Activated CD4-positive, CD25-positive, alpha-beta regulatory T cell (primary cell): ENCODE measurements at regions not wholly inside any gene's neighbourhood (a gene's known extent, or its start where the extent isn't known, plus 50 kb on each side); places are given as distances from the start of the nearest gene placed in this dataset.

ENCODE experiments used
- DNase-seq, 4 experiments: peaks; one replicate each; lab custom pipeline; 2025; lab: John Stamatoyannopoulos, UW

DNA sequence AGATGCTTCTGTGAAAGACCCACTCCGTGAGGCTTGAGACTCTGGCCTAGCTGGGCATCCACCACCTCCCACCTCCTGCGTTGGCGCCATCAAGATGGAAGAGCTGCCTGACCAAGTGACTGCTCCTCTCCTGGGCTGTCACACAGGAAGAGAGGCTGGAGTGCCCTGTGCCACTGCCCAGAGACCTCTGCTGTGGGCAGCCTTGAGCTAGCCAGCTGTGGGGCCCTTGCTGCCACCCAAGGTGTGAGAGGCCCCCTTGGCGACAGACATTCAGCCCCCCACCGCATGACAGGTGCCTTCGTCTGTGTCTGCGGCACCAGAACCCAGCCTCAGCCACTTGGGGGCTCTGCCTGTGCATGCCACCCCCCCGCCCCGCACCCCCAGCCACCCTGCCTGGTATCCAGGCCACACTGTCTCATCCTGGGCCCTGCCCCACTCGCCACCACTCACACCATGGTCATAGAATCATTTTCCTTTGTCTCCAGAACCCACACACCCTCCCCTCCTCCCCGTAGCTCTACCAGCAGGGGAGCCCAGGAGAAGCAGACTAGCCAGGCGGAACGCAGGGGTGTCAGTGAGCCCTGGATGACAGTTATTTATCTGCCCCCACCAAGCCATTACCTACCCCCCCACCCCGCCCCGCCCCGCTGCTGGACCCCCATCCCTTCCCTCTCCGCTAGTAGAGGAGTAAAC is 120.9 kb upstream of the LHX1 start:
- DNase-seq: no peak

DNA sequence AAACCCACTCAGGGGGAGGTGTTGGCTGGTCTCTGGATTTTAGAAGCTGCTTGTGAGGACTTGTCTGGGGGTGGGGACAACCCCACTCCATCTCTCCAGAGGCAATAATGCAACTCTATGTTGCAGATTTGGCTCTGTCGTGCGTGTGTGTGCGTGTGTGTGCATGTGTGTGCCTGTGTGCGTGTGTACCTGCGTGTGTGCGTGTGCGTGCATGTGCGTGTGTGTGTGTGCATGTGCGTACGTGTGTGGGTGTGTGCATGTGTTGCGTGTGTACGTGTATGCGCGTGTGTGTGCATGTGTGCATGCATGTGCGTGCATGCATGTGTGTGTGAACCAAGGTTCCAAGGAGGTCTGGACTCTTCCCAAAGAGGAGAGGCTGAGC is 120.4 kb upstream of the LHX1 start:
- DNase-seq: no peak

DNA sequence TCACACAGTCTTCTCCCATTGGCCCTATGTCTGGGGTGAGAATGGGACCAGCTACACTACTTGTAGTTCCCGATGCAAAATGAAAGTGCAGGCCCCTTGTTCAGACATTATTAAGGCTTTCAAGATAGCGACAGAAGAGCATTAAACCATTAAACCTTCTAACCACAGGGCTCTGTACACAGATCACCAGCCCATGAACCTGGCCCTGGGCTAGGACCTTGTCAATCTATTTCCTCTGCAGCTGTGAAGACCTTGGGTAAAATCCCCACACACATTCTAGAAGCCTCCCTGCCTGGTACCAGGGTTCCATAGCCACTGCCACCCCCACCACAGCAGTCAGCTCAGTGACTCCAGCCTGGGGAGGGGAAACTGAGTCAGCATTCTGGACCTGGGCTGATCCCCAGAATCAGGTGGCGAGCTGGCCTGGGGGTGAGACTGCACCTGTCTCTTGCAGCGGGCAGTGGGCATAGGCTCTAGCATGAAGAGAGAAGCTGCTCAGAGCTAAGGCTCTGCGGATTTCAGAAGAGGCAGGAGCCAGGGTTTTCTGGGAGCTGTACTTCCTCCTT is 119.7 kb upstream of the LHX1 start:
- no peak for DNase-seq

DNA sequence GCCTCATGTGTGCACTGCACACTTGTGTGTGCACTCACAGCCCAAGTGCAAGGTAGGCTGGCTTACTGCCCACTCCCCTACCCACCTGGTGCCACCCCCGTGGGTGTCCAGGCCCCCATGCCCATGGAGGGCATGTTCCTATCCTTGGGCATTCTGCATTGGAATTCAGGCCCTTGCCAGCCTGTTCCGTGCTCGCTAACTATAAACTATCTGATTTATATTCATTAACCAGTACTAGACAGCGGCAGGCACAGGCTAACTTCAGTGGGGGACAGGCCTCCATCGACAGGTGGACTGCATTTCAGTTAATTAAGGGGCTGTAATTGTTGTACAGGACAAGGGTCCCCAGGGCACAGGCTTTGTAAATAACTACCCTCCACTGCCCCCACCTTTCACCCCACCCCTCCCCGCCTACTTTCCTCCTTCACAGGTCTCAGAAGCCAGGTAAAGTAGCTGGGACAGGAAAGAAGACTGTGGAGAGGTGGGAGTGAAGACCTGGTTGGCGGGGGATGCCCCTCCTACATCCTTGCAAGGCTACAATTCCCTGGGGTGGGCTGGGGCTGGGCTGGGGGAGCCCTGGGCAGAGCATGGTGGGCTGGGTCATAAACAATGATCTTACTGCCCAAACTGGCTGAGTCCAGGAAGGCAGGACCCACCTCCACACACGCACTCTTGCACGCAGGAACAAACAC is 119.0 kb upstream of the LHX1 start:
- no peak for DNase-seq

DNA sequence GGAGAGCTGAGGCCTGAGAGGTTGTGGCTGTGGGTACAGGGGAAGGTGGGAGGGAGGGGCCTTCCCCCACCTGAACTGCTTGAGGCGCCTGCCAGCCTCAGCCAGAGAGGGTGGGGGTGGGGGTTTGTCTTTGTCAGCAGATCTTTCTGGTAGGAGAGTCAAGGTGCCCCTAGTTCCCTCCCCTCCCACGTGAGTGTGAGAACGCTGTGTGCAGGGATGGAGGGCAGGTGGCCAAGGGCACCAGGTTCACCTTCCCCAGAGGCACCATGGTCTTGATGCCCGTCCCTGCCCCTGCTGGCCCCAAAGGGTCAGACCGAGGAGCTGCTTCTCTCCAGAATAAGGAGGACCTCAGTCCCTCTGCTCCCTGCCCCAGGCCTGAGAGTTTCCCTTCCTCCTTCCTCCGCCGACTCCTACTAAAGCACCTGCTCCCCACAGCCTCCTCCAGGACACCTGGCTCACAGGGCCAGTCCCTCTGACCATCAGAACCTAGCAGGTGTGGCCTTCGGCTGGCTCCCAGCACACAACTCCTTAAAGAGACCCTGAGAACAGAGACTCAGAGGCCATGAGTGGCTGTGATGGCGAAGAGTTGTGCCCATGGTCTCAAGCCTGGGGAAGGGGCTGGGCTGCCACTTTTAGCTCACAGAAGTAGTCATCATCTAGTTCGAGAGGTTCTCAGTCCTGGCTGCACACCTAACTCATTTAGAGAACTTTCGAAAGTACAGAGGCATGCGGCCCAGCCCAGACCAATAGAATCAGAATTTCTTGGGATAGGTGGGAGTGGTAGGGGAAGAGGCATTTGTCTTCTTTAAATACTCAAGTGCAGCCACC is 113.2 kb upstream of the LHX1 start:
- DNase-seq: no peak

DNA sequence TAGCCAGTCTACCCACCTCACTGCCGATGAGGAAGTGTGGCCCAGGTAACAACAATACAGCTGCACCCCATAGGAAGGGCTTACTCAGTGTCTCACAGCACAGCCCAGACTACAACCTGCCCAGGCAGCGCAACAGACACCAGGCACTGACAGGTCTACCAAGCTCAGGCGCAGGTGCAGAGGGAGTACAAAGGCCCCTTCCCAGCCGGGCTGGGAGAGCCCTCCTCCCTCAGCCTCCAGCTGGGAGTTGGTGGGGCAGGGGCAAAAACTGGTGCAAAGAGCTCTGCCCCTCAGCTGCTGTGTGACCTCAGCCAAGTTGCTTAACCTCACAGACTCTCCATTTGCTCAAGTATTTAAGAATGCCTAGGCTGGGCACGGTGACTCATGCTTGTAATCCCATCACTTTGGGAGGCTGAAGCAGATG is 112.6 kb upstream of the LHX1 start:
- DNase-seq: no peak

DNA sequence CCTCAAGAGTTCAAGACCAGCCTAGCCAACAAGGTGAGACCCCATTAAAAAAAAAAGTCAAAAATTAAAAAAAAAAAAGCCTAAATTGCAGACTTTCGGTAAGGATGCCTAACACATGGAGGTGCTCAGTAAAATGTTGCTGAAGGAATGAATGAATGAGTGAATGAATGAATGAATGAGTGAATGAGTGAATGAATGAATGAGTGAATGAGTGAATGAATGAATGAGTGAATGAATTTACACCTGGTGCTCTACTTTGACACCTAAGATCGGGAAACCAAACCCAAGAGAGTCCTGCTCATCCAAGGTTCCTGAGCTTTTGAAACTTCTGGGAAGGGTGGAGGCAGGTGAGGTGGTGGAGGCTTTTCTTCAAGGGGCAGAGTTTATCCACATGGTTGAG is 112.2 kb upstream of the LHX1 start:
- DNase-seq: no peak

DNA sequence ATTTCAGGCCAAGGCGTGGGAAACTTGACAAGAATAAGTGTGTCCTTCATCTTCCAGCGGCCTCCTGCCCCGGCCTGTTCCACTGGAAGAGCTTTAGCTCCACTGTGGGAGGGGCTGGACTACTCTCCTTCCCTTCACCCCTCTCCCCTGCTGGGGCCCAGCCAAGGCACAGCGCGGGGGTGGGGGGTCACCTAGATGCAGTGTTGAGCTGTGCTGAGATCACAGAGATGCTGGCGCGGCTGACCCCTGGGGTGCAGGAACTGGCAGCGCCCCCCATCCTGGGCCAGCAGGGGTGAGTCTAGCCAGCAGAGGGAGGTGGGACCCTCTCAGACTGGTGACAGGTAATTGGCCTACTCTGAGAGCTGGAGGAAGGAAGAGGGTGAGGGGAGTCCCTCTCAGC is 111.8 kb upstream of the LHX1 start:
- DNase-seq: no peak

DNA sequence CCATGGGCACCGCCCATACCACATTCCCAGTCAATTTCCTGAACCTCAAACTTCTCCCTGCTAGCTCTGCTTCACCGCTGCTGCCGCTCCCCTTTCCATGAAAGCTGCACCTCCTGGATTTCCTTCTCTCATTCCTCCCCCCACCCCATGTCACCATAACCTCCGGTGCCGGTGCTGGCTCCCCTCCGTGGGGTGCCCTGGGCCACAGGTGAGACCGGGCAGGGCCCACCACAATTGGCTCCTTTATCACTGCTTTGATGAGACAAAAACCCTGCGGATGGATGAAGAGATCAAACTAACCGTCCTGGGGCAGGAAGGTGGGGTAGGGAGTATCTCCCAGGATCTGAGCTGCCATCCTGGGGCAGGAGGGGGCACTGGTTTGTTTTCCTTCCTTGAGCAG is 111.3 kb upstream of the LHX1 start:
- no peak for DNase-seq

DNA sequence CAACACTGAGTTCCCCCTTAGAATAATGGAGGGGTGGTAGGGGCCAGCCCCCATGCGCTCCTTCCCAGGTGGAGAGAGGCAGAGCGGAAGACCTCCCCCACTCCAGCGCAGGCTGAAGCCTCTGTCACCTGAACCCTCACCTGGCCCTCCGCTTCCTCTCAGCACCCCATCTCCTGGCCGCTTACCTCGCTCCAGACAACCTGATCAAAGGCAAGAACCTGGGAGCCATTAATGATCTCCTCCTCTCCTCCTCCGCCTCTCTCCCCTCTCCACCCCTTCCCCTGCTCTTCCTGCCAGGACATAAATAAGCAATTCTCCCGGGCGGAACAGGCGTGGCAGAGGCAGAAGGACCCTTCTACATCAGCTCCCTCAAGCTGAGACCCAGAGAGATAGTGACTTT is 110.2 kb upstream of the LHX1 start:
- no peak for DNase-seq

DNA sequence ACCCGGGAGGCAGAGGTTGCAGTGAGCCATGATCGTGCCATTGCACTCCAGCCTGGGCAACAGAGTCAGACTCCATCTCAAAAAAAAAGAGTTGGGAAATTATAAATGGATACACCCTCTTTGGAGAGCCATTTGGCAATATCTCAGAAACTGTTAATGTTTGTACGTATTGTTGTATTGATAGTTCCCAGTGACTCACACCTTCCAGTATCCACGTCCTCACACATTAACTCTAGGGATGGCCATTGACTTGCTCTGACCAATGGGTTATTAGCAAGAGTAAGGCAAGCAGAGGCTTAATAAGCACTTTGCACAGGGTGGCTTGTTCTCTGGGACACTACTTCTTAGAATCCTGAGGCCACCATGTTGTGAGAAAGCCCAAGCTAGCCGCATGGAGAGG is 107.6 kb upstream of the LHX1 start:
- DNase-seq: no peak

DNA sequence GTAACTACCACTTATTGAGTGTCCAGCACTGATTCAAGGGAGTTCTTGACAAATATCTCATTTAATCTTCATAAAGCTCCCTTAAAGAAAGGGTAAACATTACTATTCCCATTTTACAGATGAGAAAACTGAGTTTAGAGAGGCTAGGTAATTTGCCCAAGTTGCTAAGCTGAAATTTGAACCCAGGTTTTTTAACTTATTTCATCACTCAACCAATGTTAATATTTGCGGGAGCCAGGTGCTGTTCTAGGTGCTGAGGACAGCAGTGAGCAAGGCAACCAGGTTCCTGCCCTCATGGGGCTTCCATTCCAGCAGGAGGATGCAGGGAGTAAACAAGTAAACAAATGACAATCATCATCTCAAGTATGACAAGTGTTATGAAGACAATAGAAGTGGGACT is 104.0 kb upstream of the LHX1 start:
- no peak for DNase-seq

DNA sequence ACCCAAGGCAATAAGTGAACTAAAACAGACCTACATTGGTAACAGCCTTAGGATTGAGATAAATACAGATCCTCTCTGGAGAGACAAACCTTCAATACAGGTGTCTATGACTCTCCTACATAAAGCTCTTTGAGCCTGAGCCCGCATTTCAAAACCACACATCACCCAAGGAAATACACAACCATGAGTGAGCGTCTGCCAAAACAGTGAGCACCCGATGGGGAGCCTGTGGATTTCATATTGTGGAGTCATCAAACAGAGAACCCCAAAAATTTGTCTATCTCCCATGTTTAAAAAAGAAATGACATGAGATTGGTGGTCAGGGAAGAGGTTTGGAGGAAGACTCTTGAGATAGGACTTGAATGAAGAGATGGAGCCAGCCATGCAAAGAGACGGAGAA is 102.2 kb upstream of the LHX1 start:
- no peak for DNase-seq

DNA sequence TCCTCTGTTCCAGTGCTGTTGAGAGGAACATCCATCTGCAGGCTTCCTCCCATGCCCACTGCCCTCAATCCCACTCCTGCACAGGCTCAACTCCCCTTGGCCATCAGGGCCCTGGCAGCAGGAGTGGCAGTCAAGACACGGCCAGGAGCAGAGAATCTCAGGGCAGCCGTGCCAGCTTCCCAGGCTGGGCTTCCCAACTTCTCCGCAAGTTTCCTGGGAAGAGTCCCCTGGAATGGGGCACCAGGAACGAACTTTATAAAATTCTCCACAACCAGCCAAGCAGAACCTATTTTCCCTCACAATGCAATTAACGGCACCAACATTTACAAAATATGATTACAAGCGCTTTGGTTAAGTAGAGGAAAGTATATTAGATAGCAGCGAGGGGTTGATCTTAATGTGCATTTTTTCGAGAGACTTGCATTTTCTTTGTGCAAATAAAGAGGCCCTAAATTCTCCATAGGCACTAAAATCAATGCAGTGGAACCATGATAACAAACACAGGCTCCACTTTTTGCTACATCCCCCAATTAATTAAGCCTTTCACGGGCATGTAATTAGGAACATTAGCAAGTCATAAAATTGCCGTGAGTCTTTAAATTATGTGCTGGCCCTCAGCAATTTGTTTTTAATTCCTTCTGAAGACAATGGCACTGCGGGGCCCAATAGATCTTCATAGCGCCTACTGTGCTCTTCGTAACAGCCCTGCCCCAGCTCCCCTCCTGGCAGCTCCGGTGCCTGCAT is 99.9 kb upstream of the LHX1 start:
- DNase-seq: no peak

DNA sequence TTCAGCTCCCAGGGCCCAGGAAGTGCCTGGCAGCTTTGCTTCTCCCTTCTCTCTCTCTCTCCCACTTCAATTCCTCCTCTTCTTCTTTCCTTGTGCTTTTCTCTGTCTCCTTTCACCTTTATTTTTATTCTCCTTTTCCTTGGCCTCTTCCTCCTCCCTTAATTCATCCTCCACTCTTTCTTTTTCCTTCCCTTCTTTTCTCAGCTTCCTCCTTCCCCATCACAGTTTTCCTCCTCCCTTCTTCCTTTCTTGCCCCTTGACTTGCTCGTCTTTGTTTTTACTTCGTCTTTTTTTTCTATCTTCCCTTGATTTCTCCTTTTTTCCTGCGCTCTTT is 99.4 kb upstream of the LHX1 start:
- DNase-seq: no peak

DNA sequence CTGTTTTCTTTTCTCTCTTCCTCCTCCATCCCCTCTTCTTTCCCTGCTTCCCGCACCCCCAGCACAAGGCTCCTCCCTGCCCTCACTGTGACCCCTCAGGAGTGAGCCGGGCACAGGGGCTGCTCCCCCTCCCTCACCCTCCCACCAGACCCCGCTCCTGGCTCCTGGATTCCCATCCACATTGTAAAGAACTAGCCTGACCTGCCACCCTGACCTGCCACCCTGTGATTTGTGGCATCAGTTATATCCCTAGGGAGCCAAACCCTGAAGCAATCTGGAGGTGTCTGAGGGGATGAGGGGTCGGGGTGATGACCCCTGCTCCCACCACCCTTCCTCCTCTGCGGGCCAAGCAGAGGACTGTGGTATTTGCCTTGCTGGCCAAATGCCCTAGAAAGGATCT is 98.0 kb upstream of the LHX1 start:
- DNase-seq: no peak

DNA sequence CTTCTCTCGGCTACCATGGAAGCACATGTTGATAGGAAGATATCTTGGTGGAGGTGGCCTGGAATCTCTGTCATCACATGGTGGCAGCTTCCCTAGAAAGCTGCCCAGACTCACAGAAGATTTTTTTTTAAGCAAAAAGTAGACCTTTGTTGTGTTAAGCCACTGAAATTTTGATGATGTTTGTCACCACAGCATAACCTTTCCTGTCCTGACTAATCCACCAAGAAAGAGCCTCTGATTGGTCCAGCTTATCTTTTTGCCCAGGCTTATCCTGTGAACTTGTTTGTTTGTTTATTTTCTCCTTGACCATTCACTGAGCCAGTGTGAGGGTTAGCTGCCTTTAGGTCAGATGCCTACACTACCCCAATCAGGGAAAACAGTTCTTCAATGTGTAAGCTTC is 96.5 kb upstream of the LHX1 start:
- DNase-seq: no peak

DNA sequence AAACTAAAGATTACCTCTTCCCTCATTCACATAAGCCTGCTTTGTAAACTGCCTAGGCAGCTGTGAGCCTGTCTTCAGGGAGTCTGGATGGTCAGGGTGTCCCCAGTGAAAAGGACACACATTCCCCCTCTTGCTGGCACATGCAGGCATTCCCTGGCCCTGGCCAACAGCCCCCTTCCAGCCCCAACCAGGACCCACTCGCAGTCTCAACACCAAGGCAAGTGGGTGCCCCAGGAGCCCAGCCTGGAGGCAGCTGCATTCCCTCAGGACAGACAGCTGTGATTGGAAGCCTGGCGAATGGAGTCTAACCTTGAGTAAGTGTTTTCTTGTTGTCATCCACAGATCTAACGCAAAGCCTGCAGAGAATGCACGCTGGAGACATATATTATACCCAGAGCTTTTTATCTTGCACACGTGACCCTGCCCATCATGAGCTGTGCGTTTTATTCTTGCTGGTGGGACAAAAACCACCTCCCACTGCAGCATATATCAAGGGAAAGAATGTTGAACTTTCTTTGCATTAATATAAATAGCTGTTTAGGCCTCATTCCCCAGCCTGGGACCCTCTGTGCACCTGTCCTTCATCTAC is 95.0 kb upstream of the LHX1 start:
- no peak for DNase-seq

DNA sequence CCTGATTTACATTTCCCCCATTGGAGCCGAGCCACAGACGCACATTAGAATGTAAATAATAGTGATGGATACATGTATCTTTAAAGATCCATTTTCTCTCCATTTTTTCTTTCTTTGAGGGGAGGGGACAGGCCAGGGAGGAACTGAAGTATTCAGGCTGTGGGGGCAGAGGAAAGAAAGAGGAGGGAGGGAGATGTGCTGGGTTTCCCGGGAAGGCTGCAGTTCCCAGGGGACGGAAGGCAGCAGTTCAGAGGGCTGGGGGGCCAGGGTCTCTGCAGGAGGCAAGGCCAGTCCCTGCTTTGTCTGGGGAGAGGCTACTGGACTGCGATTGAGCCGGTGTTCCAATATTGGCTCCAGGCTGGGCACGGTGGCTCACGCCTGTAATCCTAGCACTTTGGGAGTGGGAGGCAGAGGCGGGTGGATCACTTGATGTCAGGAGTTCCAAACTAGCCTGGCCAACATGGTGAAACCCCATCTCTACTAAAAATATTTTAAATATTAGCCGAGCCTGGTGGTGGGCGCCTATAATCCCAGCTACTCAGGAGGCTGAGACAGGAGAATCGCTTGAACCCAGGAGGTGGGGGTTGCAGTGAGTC is 94.2 kb upstream of the LHX1 start:
- DNase-seq: no peak

DNA sequence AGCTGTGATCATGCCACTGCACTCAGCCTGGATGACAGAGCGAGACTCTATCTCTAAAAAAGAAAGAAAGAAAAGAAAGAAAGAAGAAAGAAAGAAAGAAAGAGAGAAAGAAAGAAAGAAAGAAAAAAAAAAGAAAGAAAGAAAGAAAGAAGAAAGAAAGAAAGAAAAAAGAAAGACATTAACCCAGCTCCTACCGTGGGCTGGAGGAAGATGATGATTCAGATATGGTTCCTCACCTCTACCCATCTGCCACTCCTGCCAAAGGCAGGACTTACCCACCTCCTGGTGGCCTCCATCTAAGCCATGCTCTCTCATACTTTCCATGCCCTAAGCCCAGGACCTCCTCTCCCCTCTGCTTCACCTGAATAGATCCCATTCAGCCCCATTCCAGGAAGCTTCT is 93.3 kb upstream of the LHX1 start:
- DNase-seq: no peak

DNA sequence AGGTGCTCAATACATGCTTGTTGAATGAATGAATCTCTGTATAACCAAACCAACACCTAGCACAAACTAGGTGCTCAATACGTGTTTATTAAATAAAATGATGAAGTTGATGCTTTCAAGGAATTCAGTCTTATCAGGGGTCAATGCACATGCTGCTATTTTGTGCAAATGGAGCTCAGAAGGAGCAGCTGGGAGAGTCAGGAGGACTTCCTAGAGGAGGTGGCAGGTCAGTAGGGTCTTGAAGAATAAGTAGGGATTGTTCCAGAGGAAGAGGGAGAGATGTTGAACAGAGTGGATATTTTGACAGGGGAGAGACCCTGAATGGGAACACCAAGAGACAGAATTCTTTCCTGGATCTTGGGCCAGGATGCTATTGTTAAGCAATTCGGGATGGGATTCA is 92.7 kb upstream of the LHX1 start:
- DNase-seq: no peak

DNA sequence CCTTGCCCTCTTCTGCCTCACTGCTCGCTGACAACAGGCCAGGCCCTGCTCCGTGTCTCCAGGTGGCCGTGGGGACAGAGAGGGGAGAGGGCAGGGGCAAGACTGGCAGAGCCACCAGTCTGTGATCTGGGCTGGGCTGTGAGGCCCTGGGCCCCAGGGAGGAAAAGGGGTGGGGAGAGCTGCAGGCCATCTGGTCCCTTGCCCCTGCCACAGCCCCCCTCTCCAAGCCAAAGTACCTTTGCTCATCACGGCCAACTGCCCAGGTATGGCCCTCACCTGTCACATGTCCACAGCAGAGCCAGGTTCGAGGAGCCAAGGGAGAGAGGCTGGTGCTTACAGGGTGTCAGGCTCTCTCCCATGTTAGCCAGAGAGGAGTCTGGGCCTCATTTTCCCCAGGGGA is 91.4 kb upstream of the LHX1 start:
- no peak for DNase-seq
